CD1c-positive myeloid dendritic cell (primary cell): ENCODE measurements at regions not wholly inside any gene's neighbourhood (a gene's known extent, or its start where the extent isn't known, plus 50 kb on each side); places are given as distances from the start of the nearest gene placed in this dataset.
"Not testable (repeated sequence)": the region's sequence is repeated elsewhere in the genome, so short reads cannot be mapped to it uniquely, and the experiment has no call there.

Experiments used
- DNase-seq: peaks from one replicate; pipeline ENCODE4 v3.0.0-alpha.2; 2016; ENCODE audit errors: extremely low spot score

DNA sequence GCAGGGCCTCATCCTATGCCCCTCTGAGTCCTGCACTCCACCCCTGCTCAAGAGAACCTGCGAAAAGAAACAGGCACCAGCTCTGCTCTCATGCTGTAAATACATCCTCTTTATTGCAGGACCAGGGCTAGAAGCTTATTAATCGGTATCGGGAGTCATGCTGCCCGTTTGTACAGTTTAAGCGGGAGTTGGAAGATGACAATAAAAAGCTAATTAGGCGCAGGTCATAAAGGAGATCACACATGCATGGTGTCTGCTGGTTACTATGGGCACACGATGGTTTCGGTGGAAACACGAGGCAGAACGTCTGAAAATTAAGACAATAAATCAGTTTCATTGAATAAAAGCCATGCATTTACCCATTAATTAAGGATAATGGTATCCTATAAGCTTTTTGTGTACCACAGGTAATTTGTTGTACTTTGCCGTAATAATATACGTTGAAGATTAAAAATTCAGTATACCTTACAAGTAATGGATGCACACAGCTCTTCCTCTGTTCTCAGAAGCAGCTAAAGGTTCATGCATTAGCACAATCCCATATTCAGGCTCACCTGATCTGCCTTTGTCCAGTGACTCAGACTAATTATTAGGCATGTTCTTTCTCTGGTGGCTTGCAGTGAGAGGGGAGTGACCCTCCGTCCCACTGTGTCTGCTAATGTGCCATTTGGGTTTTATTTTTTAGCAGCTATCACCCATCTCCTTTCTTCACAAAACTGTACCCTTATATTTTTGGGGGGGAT is 406.0 kb downstream of the TSHZ3 start:
- no peak for DNase-seq

DNA sequence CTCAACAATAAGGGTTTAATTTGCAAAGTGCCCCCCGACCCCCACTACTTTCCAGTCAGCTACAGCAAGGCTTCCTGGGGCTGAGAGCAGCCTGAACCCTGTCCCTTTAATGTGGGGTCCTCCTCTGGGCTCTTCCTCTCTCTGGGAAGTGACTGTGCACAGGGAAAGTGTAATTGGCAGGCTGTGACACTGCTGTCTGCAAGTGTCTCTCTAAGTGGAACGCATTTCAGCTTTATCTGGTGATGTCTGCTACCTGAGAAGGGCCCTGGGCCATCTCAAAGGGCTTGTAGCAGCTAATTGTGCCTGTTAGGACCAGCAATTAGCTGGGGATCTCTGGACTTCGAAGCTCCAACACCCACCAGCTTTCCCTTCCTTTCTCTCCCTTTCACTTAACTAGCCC is 406.6 kb downstream of the TSHZ3 start:
- no peak for DNase-seq

DNA sequence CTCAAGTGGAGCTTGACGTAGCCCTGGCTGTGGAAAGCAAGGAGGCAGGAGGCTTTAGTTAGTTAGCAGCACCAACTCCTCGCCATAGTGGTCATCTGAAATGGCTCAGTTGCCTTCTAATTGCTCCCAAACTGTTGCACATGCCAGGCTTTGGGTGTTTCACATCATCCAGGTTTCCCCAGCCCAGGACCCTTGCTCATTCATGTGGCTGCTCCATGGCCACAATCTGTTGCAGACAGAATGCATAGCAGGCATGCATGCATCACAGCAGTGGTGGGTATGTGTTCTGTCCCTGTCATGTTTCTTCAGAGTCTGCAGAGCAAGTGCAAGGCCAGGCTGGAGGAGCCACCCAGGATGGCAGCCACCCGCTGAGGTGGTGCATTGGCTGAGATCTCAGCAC is 407.6 kb downstream of the TSHZ3 start:
- DNase-seq: no peak

- DNase-seq: no peak
Measured at GRCh38 chr19:30936276-30936675, 413.0 kb downstream of the TSHZ3 start.

GRCh38 chr19:30935146-30935545 is 414.1 kb downstream of the TSHZ3 start:
- no peak for DNase-seq

DNA sequence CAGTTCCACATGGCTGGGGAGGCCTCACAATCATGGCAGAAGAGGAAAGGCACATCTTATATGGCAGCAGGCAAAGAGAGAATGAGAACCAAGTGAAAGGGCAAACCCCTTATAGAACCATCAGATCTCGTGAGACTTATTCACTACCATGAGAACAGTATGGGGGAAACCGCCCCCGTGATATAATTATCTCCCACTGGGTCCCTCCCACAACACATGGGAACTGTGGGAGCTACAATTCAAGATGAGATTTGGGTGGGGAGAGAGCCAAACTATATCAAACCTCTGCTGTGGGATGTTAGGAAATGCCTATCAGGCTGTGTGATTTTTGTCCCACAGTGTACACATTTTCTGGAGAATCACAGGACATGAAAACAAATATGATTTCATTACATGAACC is 415.8 kb downstream of the TSHZ3 start:
- not testable (repeated sequence) for DNase-seq

DNA sequence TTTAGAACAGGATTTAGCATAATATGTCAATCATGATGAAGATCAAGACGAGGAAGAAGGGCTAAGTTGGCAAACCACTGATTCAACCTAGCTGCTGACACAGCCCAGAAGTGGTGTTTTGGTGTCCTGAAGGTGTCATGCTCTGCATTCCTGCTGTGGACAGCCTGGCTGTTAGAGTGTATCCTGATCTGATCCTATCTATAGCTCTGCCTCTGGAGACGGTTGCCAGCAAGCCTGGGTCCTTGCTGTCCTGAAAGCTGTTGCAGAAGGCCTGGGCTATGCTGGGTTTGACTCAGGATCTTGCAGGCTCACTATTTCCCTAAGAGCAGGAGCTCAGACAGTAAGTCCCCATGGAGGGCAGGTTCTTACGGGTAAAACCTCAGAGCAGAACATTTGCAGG is 416.4 kb downstream of the TSHZ3 start:
- DNase-seq: no peak

- DNase-seq: no peak
Measured at GRCh38 chr19:30930941-30931706, 418.1 kb downstream of the TSHZ3 start.

DNA sequence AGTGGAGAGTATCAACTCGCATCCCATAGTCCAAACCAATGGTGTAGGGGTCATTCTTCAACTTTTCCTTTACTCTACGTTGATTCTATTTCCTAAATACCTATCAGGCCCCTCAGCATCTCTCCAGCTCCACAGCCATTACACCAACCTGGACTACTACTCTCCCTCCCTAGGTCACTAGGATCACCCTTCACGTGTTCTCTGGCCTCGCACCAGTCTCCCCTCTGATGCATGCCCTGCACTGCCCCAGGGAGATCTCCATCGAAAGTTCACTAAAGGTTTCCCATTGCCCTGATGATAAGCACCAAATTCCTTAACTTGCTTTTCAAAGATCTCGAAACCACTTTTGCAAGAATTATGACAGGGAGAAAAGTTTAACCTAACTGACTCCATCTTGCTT is 421.5 kb downstream of the TSHZ3 start:
- no peak for DNase-seq

GRCh38 chr19:30924670-30925069 is 424.6 kb downstream of the TSHZ3 start:
- DNase-seq: no peak

DNA sequence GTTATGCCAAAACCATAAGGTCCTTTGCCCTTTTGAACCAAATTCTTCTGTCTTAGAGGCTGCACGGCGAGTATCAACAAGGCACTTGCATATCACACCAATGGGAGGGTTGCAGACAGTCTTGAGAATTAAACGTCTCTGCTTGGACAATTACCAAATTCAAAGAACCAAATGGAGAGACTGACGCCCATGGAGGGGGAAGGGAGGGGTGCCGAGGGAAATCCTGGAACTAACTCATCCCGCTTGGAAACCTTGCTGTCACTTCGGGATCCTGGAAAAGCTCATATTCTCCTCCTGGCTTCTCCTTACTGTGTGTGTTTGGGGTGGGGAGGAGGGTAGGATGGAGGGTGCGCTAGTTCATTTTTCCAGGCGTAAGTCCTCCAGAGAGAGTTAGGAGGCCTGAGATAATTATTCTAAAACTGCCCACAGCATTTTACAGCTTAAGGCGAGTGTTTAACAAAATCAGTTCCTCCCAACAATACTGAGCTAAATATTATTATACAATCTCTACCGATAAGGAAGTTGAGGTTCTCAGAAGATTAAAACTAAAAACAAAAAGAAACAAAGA is 425.1 kb downstream of the TSHZ3 start:
- no peak for DNase-seq

DNA sequence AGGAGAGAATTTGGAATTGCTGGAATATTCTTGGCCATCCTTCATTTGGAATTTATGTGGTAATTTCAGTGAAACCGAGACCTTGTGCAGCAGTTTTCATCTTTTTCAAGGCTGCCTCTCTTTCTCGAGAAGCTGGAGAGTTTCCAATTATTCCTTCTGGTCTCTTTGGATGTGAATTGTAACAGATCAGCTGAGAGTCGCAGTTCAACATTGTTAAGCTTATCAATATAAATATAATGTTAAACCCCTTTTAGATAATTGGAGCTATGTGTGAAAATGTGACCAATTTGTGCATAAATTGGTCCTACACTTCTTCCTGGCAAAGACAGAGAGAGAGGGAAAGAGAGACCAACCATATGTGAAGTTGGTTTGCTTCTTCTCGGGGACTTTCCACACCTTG is 425.6 kb downstream of the TSHZ3 start:
- DNase-seq: no peak

DNA sequence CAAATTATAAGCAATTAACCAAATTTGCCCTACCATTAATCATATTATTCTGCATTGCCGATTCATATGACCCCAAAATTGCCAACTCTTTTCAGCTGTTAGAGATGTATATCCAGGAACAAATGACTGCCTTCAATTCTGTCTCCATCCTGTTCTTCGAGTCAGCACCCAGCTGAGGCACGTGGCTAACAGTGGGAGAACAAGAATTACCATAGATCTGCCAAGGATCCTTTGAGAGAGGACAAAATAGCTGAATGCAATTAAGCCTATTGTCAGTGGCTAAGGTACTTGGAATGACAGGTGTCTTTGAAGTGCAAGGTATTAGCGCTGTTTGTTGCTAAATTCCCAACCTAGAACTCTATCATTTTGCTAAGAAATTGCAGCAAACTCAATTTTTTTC is 426.1 kb downstream of the TSHZ3 start:
- no peak for DNase-seq

GRCh38 chr19:30920222-30920621 is 429.0 kb downstream of the TSHZ3 start:
- no peak for DNase-seq

DNA sequence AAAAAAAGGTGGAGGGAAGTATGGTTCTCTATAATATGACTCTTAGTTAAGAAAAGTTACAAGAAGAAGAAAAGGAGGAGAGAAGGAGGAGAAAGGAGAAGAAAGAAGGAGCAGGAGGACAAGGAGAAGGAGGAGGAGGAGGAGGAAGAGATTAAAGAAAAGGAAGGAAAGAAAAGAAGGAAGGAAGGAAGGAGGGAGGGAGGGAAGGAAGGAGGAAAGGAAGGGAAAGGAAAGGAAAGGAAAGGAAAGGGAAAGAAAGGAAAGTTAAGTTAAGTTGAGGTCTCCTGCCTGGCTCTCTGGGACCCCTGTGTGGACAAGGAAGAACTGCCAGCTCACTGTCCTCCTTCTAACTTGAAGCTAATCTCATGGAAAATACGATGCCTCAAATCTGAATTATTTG is 429.5 kb downstream of the TSHZ3 start:
- no peak for DNase-seq

DNA sequence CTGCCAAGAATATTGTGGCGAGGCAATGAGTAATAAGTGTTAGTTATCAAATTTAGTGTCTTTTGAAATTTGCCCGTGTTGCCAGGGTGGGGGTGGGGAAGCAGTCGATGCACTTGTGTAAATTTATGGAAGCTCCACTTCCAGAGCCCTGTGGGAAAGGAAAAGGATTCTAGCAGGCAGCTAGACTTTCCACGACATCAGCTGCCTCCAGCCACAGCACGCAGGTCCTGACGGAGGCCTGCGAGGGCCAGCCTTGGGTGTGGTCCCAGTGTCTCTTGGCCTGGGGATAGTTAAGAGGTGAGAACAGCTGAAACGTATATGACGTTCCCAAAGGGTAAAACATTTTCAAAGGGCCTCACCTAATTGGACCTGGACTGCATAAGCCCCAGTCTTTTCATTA is 433.0 kb downstream of the TSHZ3 start:
- no peak for DNase-seq

- no peak for DNase-seq
Measured at GRCh38 chr19:30911491-30911890, 437.7 kb downstream of the TSHZ3 start.

GRCh38 chr19:30910485-30911240 is 438.6 kb downstream of the TSHZ3 start:
- DNase-seq: no peak

DNA sequence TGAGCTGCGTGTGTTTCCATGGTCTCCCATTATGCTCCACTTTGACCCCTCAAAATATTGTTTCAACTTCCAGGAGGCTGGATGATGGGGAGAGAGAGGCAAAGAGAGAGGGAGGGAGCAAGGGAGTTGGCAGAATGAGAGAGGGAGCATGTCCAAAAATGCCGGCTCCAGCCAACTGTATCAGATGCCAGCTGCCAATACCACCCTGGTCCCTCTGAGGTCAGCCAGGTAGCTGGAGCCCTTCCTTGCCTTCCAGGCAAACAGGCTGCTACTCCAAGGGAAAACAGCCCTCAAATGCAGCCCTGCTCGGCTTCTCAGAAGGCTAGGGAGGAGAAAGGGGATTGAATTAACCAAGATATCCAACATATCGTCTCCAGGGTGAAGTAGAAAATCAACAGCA is 440.0 kb downstream of the TSHZ3 start:
- DNase-seq: no peak

DNA sequence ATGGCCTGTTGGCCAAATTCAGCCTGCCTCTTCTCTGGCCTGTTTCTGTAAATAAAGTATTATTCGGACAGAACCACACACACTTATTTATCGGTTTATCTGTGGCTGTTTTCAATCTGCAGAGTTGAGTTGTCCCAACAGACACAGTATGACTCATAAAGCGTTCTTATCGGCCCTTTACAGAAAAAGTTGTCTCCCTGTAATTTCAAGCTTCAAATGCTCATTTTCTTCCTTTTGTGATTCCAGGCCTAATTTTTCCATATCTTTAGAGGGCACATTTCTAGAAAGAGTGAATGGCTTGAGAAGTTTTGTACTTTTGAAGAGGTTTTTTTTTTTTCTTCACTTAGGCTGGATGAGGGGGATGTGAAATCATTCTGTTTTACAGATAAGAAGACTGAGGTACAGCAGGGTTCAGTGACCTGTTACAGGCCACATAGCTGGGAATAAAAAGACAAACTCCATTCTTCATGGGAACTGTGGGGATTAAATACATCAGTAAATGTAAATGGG is 440.9 kb downstream of the TSHZ3 start:
- no peak for DNase-seq

DNA sequence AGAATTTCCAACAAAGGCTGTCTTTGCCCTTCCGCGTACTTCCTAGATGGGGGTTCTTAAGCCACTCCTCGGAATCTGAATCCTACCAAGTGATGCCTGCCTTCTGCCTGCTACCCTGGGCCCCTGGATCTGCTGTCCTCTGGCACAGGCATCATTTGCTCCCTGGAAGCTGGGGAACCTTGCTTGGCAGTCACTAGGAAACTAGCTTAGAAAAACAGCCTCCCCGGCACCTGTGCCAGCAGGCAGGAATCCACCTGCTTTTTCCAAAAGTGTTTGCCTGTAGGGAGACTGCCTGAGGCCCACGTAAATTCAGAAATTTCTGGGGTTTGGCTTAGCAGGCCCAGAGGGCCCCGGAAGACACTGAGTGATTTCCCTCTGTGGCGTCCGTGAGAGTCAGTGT is 442.4 kb downstream of the TSHZ3 start:
- DNase-seq: no peak

GRCh38 chr19:30900051-30900450 is 449.2 kb downstream of the TSHZ3 start:
- DNase-seq: no peak
